Right renal pelvis (tissue), 4 donors: ENCODE measurements at regions not wholly inside any gene's neighbourhood (a gene's known extent, or its start where the extent isn't known, plus 50 kb on each side); places are given as distances from the start of the nearest gene placed in this dataset.
"Not testable (repeated sequence)": the region's sequence is repeated elsewhere in the genome, so short reads cannot be mapped to it uniquely, and the experiment has no call there.

Experiments used
- DNase-seq, 4 donors: peaks; one replicate each; pipeline ENCODE4 v3.0.0-alpha.2; 2013; ENCODE audit warnings: low read depth in 4 of 4, low spot score in 3 of 4, missing footprints in 1 of 4

- DNase-seq = no peak
These were observed 179.5 kb upstream of the CXCL12 start for GRCh38 chr10:44564361-44564760.

DNA sequence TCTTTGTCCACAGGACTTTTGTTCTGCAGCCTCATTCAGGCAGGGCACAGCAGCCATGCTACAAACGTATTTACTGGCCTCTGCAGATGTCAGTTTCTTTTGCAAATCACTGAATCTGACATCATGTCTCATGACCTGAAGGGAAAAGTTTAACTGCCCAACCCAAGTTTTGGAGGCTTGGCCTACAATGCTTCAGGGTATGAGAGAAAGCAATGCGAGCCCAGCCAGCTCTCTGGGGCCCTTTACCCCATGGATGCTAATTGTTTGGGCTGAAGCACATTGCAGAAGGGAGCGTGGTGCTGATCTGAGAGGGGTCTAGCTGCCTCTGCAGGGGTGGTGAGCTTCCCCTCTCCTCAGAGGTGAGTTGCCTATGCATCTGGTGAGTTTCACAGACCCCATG lies 179.9 kb upstream of the CXCL12 start:
- DNase-seq = no peak

DNA sequence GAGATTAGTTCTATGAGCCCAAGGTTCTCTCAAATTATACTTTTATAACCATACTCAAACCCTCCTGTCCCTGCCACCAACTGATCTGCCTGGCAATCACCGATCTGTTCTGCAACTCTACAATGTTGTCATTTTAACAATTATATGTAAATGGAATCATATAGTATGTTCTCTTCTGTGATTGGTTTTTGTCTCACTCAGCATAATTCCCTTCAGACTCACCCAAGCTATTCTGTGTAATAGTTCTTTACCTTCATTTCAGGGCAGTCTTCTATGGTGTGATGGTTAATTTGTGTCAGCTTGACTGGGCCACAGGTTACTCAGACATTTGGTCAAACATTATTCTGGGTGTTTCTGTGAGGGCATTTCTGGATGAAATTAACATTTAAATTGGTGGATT lies 181.9 kb upstream of the CXCL12 start:
- no peak for DNase-seq

DNA sequence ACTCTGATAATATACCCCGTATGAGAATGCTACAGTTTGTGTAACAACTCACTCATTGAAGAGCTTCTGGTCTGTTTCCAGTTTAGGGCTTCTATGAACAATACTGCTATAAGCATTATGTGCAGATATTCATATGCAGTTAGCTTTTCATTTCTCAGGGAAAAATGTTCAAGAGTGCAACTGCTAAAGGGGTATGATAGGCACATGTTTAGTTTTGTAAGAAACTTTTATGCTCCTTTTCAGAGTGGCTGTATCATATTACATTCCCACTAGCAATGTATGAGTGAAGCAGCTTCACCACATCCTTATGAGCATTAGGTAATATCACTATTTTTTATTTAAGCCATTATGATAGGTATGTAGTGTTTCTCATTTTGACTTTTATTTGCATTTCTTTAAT lies 182.6 kb upstream of the CXCL12 start:
- DNase-seq = no peak

GRCh38 chr10:44569193-44570091 lies 184.5 kb upstream of the CXCL12 start:
- DNase-seq = no peak

DNA sequence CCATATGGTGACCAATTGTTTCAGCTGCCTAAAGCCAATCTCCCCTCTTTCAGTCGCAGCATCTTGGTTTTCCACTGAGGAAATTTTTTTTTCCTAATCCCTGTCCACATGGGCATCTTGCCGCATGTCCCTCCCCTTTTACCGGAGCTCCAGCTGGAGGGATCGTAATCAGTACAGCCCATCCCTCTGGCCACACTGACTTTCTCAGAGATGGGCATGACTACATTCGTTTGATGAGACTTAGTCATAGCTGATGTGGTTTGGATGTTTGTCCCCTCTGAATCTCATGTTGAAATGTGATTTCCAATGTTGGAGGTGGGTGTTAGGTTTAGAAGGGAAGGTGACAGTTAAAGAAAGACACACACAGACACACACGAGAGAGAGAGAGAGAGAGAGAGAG lies 186.8 kb upstream of the CXCL12 start:
- DNase-seq = no peak

DNA sequence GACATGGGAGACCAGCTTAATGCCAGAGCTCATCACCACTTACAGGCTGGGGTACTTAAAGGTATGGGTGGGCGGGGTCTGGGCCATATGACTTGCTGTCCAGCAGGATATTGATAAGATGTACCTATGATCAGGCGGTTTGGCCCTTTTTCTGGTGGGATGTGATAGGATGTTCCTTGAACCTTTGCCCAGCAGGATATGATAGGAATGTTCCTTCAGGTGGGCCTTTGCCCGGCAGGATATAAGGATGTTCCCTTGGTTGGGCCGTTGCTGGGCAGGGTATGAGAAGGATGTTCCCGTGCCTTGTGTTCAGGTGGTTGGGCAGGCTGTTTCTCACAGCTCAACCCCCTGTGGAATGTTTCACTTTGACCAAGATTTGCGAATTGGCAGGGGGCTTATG lies 187.2 kb upstream of the CXCL12 start:
- no peak for DNase-seq

GRCh38 chr10:44573821-44574220 lies 188.9 kb upstream of the CXCL12 start:
- DNase-seq = no peak

DNA sequence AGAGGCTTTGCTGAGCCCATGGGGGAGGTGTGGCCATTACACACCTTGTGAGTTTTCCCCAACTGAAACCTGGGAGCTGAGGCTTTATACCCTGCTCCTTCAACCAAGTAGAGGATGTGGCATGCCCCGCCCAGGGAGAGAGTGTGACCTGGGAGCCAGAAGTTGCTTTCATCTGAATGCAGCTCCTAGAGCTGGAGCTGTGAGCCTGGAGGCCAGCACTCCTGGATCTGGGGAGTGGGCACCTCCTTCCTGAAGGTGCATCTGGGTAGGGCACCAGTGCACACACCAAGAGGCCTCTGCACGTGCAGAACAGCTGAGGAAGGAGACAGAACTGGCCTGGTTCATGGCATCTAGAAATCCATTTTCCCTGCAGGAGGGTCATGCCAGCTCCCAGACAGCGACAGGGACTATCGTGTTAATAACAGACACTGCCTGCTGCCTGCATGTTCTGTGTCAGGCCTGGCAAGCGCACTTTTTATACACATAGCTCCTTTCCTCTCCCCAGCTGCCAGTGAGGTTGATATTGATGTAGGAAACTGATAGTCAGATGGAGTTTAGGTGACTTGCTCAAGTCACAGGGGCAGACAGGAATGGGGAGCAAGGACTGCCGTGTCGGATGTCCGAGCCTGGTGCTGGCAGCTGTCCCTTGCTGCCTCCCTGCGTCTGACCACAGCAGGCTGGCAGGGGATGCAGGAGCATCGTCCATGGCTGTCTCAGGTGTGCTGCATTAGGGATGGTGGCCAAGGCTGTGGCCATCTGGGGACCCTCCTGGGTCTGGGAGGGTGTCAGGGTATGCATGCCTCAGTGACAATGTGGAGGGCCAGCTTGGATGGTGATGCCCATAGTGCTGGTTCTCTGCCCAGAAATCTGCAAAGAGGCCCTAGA lies 189.9 kb upstream of the CXCL12 start:
- DNase-seq = no peak

- DNase-seq = no peak
These were observed 190.9 kb upstream of the CXCL12 start for GRCh38 chr10:44575601-44576380.

- no peak for DNase-seq
These were observed 191.8 kb upstream of the CXCL12 start for GRCh38 chr10:44576702-44577191.

DNA sequence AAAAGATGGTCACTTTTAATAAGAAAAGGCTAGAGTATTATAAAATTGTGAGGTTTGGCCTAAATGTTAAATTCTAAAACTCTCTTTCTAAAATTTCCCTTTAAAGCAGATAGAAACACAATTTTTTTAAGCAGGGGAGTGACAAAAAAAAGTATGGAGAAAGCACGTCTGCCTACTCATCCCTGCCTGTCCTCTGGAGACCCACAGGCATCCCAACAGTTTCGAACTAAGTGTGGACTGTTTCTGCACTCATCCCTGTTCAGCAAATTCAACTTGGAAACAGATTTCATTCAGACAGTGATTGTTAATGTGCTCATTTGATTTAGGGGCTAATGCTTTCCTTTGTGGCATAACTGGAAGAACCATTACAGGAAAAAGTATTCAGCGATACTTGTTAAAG lies 192.6 kb upstream of the CXCL12 start:
- no peak for DNase-seq

DNA sequence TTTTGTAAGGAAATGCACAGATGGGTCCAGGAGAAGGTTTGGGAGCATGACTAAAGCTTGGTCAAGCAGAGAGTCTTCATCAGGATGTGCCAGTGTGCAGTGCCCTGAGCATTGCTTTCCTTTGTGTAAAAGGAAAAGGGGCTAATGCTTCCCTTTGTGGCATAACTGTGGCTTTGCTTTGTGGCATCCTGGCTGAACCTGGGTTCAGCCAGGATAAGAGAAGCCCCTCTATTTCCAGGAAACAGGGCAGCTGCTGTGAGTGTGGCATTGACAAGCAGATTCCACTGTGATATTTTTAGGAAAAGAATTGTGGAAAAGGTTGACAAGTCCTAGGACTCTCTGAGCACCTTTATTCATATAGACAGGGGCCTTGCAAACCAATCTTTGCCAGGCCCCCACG lies 193.4 kb upstream of the CXCL12 start:
- DNase-seq = no peak

DNA sequence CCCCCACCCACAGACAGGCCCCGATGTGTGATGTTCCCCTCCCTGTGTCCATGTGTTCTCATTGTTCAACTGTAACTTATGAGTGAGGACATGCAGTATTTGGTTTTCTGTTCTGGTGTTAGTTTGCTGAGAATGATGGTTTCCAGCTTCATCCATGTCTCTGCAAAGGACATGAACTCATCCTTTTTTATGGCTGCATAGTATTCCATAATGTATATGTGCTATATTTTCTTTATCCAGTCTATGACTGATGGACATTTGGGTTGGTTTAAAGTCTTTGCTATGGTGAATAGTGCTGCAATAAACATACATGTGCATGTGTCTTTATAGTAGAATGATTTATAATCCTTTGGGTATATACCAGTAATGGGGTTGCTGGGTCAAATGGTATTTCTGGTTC lies 194.1 kb upstream of the CXCL12 start:
- not testable (repeated sequence) for DNase-seq

- DNase-seq = no peak
These were observed 197.1 kb upstream of the CXCL12 start for GRCh38 chr10:44581996-44582395.

GRCh38 chr10:44587488-44588318 lies 202.8 kb upstream of the CXCL12 start:
- no peak for DNase-seq

DNA sequence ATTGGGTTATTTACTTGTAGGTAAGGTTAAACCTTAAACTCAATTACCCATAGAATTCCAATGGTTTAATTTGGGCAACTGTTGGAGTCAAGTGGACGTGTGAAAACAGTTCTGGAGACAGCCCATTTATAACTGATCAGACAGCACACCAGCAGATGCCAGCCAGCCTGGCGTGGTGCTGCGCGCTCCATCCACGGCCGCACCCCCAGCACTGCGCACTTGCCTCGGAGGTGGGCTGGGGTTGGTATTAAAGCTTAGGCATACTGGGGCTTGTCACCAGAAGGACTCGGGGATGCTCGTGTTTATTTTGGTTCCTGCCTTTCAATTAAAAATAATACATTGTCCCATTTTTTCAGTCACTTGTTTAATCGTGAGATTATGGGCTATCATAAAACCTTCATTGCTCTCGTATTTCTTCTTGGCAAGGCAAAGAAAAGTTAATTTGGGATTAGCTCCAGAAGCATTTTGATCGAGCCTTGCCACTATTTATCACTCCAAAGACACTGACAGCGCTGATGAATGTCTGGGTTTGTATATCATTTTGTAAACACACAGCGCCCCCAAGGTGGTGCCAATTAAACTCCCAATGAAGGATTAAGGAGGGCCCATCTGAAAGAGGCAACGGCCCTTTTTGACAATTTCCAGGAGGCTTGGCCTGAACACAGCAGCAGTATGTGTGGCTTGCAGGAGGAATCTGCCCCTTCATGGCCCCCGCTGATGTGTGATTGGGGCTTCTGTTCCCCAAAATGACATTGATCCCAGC lies 204.5 kb upstream of the CXCL12 start:
- peak in 2 of 4 donors; percentile 6 to 22 for DNase-seq

DNA sequence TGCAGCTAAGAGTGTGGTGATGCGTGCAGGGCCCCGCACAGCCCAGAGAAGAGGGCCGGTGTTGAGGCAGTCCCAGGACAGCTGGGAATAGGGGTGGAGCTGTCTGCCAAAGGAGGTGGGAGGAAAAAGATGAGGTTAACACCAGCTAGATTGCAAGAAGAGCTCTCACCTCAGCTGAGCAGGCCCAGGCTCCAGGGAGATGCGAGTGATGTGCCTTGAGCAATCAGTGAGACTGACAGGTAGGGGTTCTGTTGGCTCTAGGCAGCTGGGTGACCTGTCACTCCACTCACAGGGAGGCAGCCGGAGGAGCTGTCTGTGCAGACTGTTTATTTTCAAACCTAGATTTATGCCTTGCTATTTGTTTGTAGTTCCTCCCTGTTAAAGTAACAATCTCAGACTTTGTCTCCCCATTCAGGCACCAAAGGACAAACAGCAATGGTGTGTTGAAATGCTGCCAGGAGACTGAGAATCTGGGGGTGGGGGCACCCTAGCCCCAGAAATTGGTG lies 205.1 kb upstream of the CXCL12 start:
- DNase-seq = peak in 1 of 4 donors; percentile 15

DNA sequence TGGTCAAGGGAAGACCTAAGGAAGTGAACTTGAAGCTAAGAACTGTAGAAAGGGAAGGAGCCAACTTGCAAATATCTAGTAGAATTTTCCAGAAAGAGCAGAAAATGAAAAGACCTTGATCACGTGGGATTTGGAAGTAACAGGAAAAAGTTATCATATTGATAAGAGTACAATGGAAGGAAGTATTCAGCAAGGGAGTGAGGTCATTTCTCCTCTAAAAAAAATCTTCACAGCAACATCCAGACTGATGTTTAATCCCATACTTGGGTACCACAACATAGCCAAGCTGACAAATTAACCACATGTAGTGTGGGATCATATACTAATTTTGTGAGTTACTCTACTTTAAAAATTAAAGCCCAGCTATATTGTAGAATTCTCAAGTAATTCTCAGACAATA lies 207.0 kb upstream of the CXCL12 start:
- no peak for DNase-seq
